ENCODE measurements at regions not wholly inside any gene's neighbourhood (a gene's known extent, or its start where the extent isn't known, plus 50 kb on each side); places are given as distances from the start of the nearest gene placed in this dataset.

- TF ChIP-seq CTCF (IDR thresholded peaks at IDR 0.05; ENCODE audit: low read depth, low read length) (no peak), EZH2phosphoT487 (IDR thresholded peaks at IDR 0.05; ENCODE audit: low read depth) (no peak)
These were observed 808.4 kb downstream of the NXPH1 start for GRCh38 chr7:9241826-9242225.

All from OCI-LY3 (cell line).